GM19035 (cell line): ENCODE measurements at regions not wholly inside any gene's neighbourhood (a gene's known extent, or its start where the extent isn't known, plus 50 kb on each side); places are given as distances from the start of the nearest gene placed in this dataset.

Source experiments
- ATAC-seq: cut with Tn5 transposase; IDR thresholded peaks from one replicate; pipeline ENCODE4 v1.9.1; 2021; ENCODE audit not compliant: unreplicated experiment

DNA sequence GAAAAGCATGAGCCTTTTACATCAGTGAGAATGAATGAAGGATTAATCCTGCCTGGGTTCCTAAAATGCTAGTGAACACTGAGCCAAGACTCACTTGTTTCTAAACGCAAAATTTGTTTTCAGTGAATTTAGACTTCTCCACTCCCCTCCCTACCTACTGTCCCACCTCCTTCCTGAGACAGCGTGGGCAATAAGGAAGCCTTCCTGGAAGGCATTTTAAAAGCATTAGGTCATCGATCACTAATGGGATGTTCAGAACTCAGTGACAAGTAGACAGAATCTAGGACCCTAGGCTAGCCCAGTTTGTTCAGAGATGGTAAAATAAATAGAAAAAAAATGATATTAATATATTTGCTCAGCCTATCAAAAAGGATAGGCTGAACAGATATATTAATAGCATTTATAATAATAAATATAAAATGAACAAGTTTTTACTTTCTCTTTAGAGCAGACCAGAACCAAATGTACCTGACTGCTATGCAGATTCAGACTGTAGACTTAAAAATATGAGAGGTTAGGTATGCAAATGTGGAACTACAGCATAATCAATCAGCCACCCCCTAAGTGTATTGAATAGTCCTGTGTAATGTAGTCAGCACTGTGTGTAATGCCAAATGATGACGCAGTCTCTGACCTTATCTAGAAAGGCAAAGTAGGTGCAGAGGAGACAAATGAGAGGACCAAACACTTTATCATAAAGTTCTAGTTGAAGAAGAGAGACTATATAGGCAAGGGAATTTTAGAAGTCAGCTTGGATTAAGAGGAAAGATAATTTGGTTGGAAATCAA lies 331.1 kb downstream of the GPAT3 start:
- ATAC-seq: no peak

GRCh38 chr4:83865417-83866150 lies 329.7 kb downstream of the GPAT3 start:
- no peak for ATAC-seq

DNA sequence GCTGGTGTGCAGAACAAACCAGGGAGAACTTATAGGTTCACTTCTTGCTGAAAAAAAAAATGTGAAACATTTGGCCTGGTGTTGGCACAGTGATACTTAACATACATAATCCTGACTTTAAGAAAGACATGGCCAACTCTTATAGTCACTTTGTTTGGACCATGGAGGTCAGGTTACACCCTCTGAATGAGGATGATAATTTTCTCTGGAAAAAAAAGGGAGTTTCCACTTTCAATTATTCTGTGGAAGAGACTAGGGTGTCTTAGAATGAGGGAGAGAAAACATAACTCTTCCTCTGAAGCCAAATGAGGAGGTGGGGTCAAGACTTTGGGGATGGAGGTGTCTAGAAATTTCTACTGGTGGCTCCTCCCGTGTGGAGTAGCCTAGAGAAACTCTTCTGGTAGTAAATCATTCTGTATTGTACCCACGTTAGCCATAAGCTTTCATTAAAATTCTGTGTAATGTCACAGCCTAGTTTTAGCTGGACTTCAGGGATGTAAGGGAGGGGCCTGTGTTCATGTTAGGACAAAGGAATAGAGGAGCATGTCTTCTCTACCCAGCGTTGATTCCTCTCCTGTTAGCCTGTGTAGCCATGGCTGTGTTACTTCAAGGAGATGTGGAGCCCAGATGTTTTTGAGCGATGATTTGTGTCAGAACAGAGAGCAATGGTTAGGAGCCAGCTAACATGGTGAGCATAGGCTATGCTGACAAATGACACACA lies 328.3 kb downstream of the GPAT3 start:
- ATAC-seq: no peak

DNA sequence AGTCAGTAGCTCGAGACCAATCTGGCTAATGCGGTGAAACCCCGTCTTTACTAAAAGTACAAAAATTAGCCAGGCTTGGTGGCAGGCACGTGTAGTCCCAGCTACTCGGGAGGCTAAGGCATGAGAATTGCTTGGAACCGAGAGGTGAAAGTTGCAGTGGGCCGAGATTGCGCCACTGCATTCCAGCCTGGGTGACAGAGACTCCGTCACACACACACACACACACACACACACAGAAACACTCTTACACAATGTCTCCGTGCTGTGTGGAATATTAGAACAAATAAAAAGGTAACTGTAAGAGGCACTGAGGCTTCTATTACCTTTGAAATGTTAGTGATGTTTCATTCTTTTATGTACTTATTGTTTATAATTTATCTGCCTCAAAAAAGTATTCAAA lies 326.6 kb downstream of the GPAT3 start:
- no peak for ATAC-seq

GRCh38 chr4:83860200-83860599 lies 324.3 kb downstream of the GPAT3 start:
- ATAC-seq: no peak

DNA sequence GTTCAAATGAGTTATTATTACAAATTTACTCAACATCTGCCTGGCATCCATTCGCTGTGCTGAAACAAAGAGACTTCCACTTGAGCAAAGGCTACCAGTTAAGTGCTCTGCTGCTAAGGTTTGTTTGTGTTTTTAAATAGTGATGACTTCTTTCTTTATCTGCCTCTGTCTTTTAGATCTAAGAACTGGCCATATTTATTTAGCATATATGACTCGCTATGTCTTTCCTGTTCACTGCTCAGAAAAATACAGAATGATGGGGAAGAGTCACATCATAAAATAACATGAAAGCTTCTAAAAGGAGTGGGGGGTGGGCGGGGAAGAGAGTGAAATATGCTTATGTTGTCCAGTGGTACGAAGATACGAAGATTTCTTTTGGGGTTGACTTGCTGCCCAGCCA lies 322.2 kb downstream of the GPAT3 start:
- ATAC-seq: no peak

GRCh38 chr4:83855044-83855443 lies 319.1 kb downstream of the GPAT3 start:
- no peak for ATAC-seq

GRCh38 chr4:83852085-83852451 lies 316.2 kb downstream of the GPAT3 start:
- no peak for ATAC-seq

GRCh38 chr4:83851261-83852084 lies 315.6 kb downstream of the GPAT3 start:
- no peak for ATAC-seq

DNA sequence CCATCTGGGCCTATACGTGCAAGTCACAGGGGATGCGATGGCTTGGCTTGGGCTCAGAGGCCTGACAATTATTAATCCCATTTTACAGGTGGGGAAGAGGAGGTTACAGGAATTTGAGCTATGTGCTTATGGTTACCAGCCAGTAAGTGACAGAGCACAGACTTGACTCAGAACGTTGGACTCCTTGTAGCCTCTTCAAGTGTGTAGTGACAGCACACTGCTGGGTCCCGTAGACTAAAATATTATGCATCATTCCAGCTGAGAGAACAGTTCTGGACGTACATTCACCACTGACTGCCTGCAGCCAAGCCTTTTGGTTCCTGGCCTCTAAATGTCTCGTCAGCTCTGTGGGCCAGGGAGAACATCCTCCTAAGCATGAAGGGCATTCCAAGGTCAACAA lies 314.5 kb downstream of the GPAT3 start:
- ATAC-seq: no peak

GRCh38 chr4:83846193-83846830 lies 310.4 kb downstream of the GPAT3 start:
- ATAC-seq: no peak

DNA sequence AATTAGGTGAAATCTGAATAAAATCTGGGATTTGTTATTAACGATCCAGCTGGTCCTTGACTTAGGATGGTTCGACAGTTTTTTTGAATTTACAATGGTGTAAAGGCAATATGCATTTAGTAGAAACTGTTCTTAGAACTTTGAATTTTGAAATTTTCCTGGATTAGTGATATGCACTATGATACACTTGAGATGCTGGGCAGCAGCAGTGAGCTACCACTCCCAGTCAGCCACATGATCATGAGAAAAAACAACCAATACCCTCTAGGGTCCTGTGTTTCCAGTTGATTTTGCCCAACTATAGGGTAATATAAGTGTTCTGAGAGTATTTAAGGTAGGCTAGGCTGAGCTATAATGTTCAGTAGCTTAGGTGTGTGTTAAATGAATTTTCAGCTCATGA lies 303.7 kb downstream of the GPAT3 start:
- ATAC-seq: no peak

DNA sequence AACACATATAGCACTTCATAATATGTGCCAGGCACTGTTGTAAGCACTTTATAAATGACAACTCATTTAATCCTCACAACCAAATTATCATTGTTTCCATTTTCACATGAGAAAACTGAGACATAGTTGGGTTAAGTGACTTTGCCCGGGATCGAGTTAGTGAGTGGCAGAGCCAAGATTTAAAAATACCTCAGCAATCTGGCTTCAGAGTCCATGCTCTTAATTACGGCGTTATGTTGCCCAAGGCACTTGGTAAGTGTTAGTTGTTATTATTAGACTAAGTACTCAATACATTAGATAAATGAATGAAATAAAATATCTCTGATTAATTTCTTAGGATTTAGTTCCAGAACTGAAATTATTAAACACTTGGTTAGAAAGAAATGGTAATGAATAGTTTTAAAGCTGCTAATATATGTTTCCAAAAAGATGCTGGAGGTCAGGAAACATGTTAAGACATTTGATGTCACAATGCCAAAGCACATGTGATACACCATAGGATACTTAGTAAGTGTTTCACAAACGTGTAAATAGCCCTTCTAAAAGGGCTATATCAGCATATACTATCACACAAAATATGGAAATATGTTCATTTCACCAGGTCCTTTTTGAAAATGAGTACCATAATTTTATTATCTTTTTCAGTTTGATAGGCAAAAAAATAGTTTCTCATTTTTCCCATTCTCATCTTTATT lies 301.9 kb downstream of the GPAT3 start:
- ATAC-seq: no peak

- no peak for ATAC-seq
Measured at GRCh38 chr4:83833920-83834319, 298.0 kb downstream of the GPAT3 start.

- ATAC-seq: no peak
Measured at GRCh38 chr4:83832110-83832825, 296.4 kb downstream of the GPAT3 start.

DNA sequence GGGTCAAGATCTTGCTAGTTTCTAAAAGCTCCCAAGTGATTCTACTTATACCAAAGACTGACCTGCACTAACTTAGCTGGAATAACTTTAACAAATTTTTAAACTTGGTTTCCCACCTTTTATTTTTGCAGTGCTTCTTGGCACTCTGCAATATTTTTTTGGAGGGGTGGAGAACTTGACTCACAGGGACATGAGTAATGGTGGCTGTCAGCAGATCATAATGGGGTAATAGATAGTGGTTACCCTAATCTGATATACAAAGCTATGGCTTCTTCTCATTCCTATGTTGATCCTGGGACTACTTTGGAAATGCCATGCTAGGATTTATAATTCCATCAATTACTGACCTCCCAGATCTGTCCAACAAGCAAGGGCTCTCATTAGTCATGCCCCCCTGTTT lies 295.7 kb downstream of the GPAT3 start:
- no peak for ATAC-seq

DNA sequence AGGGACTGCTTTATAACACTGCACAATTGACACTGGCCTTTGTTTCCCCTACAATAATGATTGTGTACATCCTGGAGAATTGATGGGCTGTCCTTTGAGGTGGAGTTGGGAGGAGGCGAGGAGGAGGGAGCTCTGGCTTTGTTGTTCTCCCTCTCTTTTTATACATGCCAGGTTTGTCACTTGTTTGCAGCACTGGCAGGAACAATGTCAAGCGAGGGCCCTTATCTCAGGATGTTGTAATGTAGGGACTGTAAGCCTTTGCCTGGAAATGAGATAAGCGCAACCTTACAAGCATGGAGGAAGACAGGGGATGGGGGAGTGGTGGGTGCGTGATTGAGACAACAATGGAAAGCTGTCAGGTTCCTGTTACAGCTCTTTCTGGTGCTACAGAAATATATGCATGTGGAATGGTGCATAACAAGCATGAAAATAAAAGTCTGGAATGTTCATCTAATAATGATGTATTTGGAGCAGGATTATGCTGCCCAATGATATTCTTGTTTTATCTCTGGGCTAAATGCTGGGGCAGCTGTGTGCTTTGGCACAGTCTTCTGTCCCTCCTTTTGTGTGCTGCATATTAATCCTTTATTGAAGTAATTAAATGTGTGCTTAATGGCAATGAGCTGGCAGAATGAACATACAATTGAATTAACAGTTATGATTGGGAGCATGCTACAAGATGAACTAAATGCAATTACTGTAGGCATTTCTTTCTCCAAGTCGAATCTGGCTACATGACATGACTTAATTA lies 294.4 kb downstream of the GPAT3 start:
- ATAC-seq: no peak

DNA sequence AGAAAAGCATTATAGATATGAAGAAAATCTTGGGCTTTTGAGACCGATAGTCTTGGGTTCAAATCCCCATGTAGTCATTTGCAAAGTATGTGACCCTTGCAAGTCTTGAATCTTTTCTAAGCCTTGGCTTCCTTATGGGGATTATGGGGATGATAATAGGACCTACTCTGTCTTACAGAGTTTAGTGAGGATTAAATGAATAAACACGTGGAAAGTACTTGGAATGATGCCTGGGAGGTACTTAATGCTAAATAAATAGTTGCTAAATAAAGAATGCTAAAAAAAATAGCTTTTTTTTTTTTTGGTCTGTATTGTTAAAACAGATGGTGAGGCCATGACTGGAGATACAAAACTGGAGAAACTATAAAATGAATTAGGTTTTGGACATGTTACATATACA lies 292.7 kb downstream of the GPAT3 start:
- no peak for ATAC-seq

- ATAC-seq: no peak
Measured at GRCh38 chr4:83821493-83821892, 285.6 kb downstream of the GPAT3 start.
